Liver (tissue), 8 donors: ENCODE measurements at regions not wholly inside any gene's neighbourhood (a gene's known extent, or its start where the extent isn't known, plus 50 kb on each side); places are given as distances from the start of the nearest gene placed in this dataset.

Experiments
- DNase-seq: peaks from one replicate; pipeline ENCODE4 v3.0.0-alpha.2; 2017; ENCODE audit warnings: low spot score
- H3K27ac ChIP-seq, 2 donors: one replicate each; pipeline ENCODE4 v1.7.0; 2013; ENCODE audit warnings: inconsistent platforms in 2 of 2, low read length in 2 of 2, control low read depth in 1 of 2, low read depth in 1 of 2, mild to moderate bottlenecking in 1 of 2
- H3K27me3 ChIP-seq, 4 donors: one replicate each; pipeline versions ENCODE4 v1.6.1 to v1.7.0; 2013; ENCODE audit warnings: low read length in 3 of 4, inconsistent platforms in 1 of 4, mild to moderate bottlenecking in 1 of 4, moderate library complexity in 1 of 4; ENCODE audit not compliant: control insufficient read depth in 4 of 4, insufficient read depth in 4 of 4
- H3K36me3 ChIP-seq, 4 donors: one replicate each; pipeline versions ENCODE4 v1.6.1 to v1.7.0; 2013; ENCODE audit warnings: low read length in 3 of 4, mild to moderate bottlenecking in 3 of 4, low read depth in 1 of 4, moderate library complexity in 1 of 4; ENCODE audit not compliant: control insufficient read depth in 4 of 4, insufficient read depth in 3 of 4
- H3K4me1 ChIP-seq, 4 donors: one replicate each; pipeline versions ENCODE4 v1.6.1 to v1.7.0; 2013; ENCODE audit warnings: low read length in 3 of 4, mild to moderate bottlenecking in 3 of 4, moderate library complexity in 1 of 4; ENCODE audit not compliant: control insufficient read depth in 4 of 4, insufficient read depth in 4 of 4
- H3K4me3 ChIP-seq, 3 donors: one replicate each; pipeline versions ENCODE4 v1.6.1 to v1.7.0; 2013; ENCODE audit warnings: low read length in 3 of 3, control low read depth in 1 of 3, low read depth in 1 of 3, mild to moderate bottlenecking in 1 of 3
- H3K9ac ChIP-seq, 2 donors: one replicate each; pipeline ENCODE4 v1.7.0; 2013; ENCODE audit warnings: low read length in 2 of 2, mild to moderate bottlenecking in 2 of 2, moderate library complexity in 2 of 2, control low read depth in 1 of 2, low read depth in 1 of 2
- H3K9me3 ChIP-seq, 4 donors: one replicate each; pipeline versions ENCODE4 v1.6.1 to v1.7.0; 2013; ENCODE audit warnings: low read length in 3 of 4; ENCODE audit not compliant: control insufficient read depth in 4 of 4
- CTCF ChIP-seq: fragments of 150-350 bp; IDR thresholded peaks from 2 replicates; pipeline ENCODE4 v1.5.1; 2017; ENCODE audit warnings: improper control_type of control experiment, low read depth, low read length; ENCODE audit not compliant: missing input control
- EGR1 ChIP-seq, 2 donors: IDR thresholded peaks; 2 replicates each; pipeline ENCODE4 v1.6.1; 2016 to 2018; ENCODE audit warnings: antibody characterized with exemption in 2 of 2, low read depth in 2 of 2
- FOXA1 ChIP-seq: IDR thresholded peaks from 2 replicates; pipeline ENCODE4 v1.6.1; 2016; ENCODE audit warnings: antibody characterized with exemption
- FOXA2 ChIP-seq: IDR thresholded peaks from 2 replicates; pipeline ENCODE4 v1.6.1; 2016; ENCODE audit warnings: antibody characterized with exemption
- GABPA ChIP-seq, 2 donors: IDR thresholded peaks in 1 of 2; conservative IDR thresholded peaks in 1 of 2; 2 replicates each; pipeline ENCODE4 v1.6.1; 2016; ENCODE audit warnings: antibody characterized with exemption in 2 of 2, mild to moderate bottlenecking in 1 of 2, moderate library complexity in 1 of 2
- HNF4A ChIP-seq, 2 donors: conservative IDR thresholded peaks; 2 replicates each; pipeline ENCODE4 v1.6.1; 2016; ENCODE audit warnings: antibody characterized with exemption in 2 of 2, mild to moderate bottlenecking in 2 of 2
- HNF4G ChIP-seq: IDR thresholded peaks from 2 replicates; pipeline ENCODE4 v1.6.1; 2016; ENCODE audit warnings: antibody characterized with exemption
- JUND ChIP-seq, 2 donors: IDR thresholded peaks; 2 replicates each; pipeline ENCODE4 v1.6.1; 2016; ENCODE audit warnings: antibody characterized with exemption in 2 of 2
- NR2F2 ChIP-seq: IDR thresholded peaks from 2 replicates; pipeline ENCODE4 v1.6.1; 2016; ENCODE audit warnings: antibody characterized with exemption
- RAD21 ChIP-seq, 2 donors: IDR thresholded peaks; 2 replicates each; pipeline ENCODE4 v1.6.1; 2016; ENCODE audit warnings: antibody characterized with exemption in 2 of 2, mild to moderate bottlenecking in 2 of 2
- REST ChIP-seq: IDR thresholded peaks from 2 replicates; pipeline ENCODE4 v1.6.1; 2016; ENCODE audit warnings: antibody characterized with exemption, mild to moderate bottlenecking
- RXRA ChIP-seq, 2 donors: IDR thresholded peaks; 2 replicates each; pipeline ENCODE4 v1.6.1; 2017 to 2018; ENCODE audit warnings: antibody characterized with exemption in 2 of 2, mild to moderate bottlenecking in 1 of 2
- SP1 ChIP-seq: IDR thresholded peaks from 2 replicates; pipeline ENCODE4 v1.6.1; 2018; ENCODE audit warnings: antibody characterized with exemption, mild to moderate bottlenecking
- TAF1 ChIP-seq: conservative IDR thresholded peaks from 2 replicates; pipeline ENCODE4 v1.6.1; 2016; ENCODE audit warnings: antibody characterized with exemption, mild to moderate bottlenecking
- YY1 ChIP-seq: IDR thresholded peaks from 2 replicates; pipeline ENCODE4 v1.6.1; 2016; ENCODE audit warnings: antibody characterized with exemption, mild to moderate bottlenecking
- ZBTB33 ChIP-seq: IDR thresholded peaks from 2 replicates; pipeline ENCODE4 v1.6.1; 2016; ENCODE audit warnings: antibody characterized with exemption
- WGBS: extraction: QIAGEN DNeasy Blood & Tissue Kit; methylation state at CpG from one replicate; pipeline ENCODE4 v1.1.7; 2013; 5-methylcytosine and 5-hydroxymethylcytosine counted together
- TF ChIP-seq, protein P1 (sequence below): IDR thresholded peaks from 2 replicates; pipeline ENCODE4 v1.6.1; 2016; ENCODE audit warnings: antibody characterized with exemption
- TF ChIP-seq, protein P2 (sequence below): IDR thresholded peaks from 2 replicates; pipeline ENCODE4 v1.6.1; 2016; ENCODE audit warnings: antibody characterized with exemption
- donor health status: healthy.
- donor health status: healthy.
- donor health status: healthy.
- donor health status: healthy.
- donor health status: healthy.

GRCh38 chr4:27467351-27467750, 606.7 kb downstream of the STIM2 start:
- H3K9me3 ChIP-seq: no peaks in the 10 kb centered on the region
- H3K27ac ChIP-seq: no peak overlapping the region
- H3K27me3 ChIP-seq: no peaks in the 10 kb centered on the region
- H3K4me1 ChIP-seq: no peaks in the 10 kb centered on the region
- no peaks in the 10 kb centered on the region for H3K36me3 ChIP-seq
- H3K4me3 ChIP-seq: no peak overlapping the region
- H3K9ac ChIP-seq: no peak overlapping the region
- DNase-seq: no peak
- TF ChIP-seq CTCF: no peak
- TF ChIP-seq FOXA2: no peak
- TF ChIP-seq ZBTB33: no peak
- no peak for TF ChIP-seq GABPA (IDR thresholded peaks at IDR 0.05 in 1 of 2, conservative IDR thresholded peaks at IDR 0.05 in 1 of 2)
- TF ChIP-seq, protein P1, sequence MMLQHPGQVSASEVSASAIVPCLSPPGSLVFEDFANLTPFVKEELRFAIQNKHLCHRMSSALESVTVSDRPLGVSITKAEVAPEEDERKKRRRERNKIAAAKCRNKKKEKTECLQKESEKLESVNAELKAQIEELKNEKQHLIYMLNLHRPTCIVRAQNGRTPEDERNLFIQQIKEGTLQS: no peak
- TF ChIP-seq, protein P2, sequence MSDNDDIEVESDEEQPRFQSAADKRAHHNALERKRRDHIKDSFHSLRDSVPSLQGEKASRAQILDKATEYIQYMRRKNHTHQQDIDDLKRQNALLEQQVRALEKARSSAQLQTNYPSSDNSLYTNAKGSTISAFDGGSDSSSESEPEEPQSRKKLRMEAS: no peak
- no peak for TF ChIP-seq NR2F2
- no peak for TF ChIP-seq SP1
- TF ChIP-seq EGR1 (IDR thresholded peaks at IDR 0.05; ENCODE audit: low read depth in 2 of 2): no peak
- TF ChIP-seq HNF4G: no peak
- no peak for TF ChIP-seq JUND (IDR thresholded peaks at IDR 0.05)
- no peak for TF ChIP-seq TAF1
- no peak for TF ChIP-seq FOXA1
- TF ChIP-seq YY1: no peak
- TF ChIP-seq RAD21 (IDR thresholded peaks at IDR 0.05): no peak

DNA sequence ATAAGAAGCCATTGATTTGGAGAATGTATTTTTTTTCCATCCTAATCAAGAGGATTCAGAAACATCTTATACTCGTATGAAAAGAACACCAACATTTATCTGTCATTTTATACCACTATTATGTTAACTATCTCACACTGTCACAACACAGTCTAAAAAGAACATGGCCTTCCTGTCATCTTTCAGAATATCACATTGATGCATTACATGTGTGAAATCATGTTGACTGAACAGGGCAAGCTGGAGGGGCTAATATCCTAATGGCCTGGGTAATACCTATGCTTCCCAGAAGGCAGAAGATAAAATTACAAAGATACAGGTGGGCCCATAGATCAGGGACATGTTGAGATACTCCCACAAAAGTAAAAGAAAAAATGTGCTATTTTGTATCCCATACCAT, 611.7 kb downstream of the STIM2 start:
- WGBS: 81% methylated on average over 1 of the region's 1 CpG
- peaks cover 0 to 6% (median 0%) of the 10 kb centered on the region in 4 donors for H3K27me3 ChIP-seq

More for the DNA sequence above, 611.7 kb downstream of the STIM2 start:
- Histone ChIP-seq H3K27ac (no peak overlapping the region), H3K36me3 (no peaks in the 10 kb centered on the region), H3K9ac (no peak overlapping the region), H3K9me3 (no peaks in the 10 kb centered on the region), H3K4me1 (no peaks in the 10 kb centered on the region), H3K4me3 (no peak overlapping the region)
- TF ChIP-seq CTCF: no peak
- TF ChIP-seq JUND (IDR thresholded peaks at IDR 0.05): no peak
- no peak for TF ChIP-seq HNF4A (conservative IDR thresholded peaks at IDR 0.05)
- no peak for TF ChIP-seq TAF1
- TF ChIP-seq HNF4G: no peak
- no peak for TF ChIP-seq YY1
- TF ChIP-seq SP1: no peak
- TF ChIP-seq EGR1 (IDR thresholded peaks at IDR 0.05; ENCODE audit: low read depth in 2 of 2): no peak
- TF ChIP-seq FOXA1: no peak
- TF ChIP-seq, protein P1: no peak
- TF ChIP-seq NR2F2: no peak
- TF ChIP-seq, protein P2: no peak
- TF ChIP-seq RXRA (IDR thresholded peaks at IDR 0.05): no peak
- no peak for TF ChIP-seq REST
- no peak for TF ChIP-seq RAD21 (IDR thresholded peaks at IDR 0.05)
- no peak for TF ChIP-seq ZBTB33
- TF ChIP-seq GABPA (IDR thresholded peaks at IDR 0.05 in 1 of 2, conservative IDR thresholded peaks at IDR 0.05 in 1 of 2): no peak
- TF ChIP-seq FOXA2: no peak
- DNase-seq: no peak
